H1 (cell line): ENCODE measurements at regions not wholly inside any gene's neighbourhood (a gene's known extent, or its start where the extent isn't known, plus 50 kb on each side); places are given as distances from the start of the nearest gene placed in this dataset.

Experiments
- CREB1 ChIP-seq: IDR thresholded peaks from 2 replicates; pipeline ENCODE4 v1.6.1; 2012; ENCODE audit warnings: inconsistent platforms
- EGR1 ChIP-seq: IDR thresholded peaks from 2 replicates; pipeline ENCODE4 v1.6.1; 2011; ENCODE audit warnings: low read depth, low read length, borderline replicate concordance
- FOSL1 ChIP-seq: IDR thresholded peaks from 2 replicates; pipeline ENCODE4 v1.6.1; 2011; ENCODE audit warnings: mild to moderate bottlenecking, low read depth, low read length, moderate library complexity; ENCODE audit not compliant: insufficient read depth

DNA sequence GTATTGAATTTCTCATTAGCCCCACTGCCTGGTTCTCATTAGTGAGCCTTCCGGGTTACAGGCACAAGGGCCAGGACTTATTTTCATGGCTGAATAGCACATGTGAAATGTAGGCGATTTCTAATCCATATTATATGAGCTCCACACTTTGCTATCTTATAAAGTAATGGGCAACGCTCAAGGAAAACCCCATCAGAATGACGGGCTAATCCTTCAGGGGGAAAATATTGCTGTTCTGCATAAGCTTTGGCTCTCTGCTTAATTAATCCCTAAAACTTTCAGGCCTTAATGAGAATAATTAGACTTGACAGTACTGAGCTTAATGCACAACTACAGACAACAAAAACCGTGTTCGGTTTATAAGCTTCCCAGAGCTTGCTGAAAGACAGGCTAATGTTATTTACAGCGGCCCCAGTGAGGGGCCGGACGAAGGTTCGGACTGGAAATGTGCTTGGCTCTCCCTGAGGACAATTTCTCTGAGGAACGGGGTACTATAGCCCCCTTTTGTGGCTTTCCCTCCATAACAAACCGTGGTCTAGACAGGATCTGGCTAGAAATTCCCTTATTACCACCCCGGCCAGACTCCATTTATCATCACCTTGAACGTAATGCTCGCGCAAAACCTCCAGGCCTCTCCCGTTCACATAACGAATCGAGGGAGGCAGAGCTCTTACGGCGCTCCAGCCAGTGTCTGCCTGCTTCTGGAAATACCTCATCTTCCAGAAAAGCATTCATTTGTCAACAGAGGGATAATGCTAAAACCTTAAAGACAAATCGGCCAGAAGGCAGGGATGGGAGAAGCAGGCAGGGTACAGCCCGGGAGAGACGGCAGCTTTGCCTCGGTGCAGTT is 164.5 kb downstream of the CD83 start (continued):
- TF ChIP-seq CREB1 (no peak), FOSL1 (no peak), EGR1 (no peak)
- TF ChIP-seq, all 59 proteins: peak for 0
